GM19395 (cell line): ENCODE measurements at regions not wholly inside any gene's neighbourhood (a gene's known extent, or its start where the extent isn't known, plus 50 kb on each side); places are given as distances from the start of the nearest gene placed in this dataset.

Source experiments
- ATAC-seq: cut with Tn5 transposase; IDR thresholded peaks from one replicate; pipeline ENCODE4 v1.9.1; 2021; ENCODE audit warnings: mild to moderate bottlenecking, moderate library complexity; ENCODE audit not compliant: unreplicated experiment

- ATAC-seq: peak; percentile 50
Observed at GRCh38 chr11:19345848-19346681, 105.3 kb upstream of the E2F8 start.

DNA sequence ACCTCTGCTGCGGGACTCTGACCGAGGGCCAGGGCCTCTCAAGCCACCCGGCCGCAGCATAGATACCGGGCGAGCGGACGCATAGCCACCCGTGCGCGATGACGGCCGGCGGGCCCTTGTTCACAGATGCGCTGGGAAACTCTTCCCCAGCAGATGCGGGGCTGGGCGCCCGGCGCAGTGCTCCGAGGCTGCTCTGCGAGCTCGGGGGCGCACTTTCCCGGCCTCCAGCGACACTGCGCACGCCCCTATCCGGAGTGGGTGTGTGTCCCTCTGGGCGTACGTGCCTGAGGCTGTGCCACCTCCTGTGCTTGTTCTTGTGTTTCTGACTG lies 104.7 kb upstream of the E2F8 start:
- ATAC-seq: peak; percentile 33

DNA sequence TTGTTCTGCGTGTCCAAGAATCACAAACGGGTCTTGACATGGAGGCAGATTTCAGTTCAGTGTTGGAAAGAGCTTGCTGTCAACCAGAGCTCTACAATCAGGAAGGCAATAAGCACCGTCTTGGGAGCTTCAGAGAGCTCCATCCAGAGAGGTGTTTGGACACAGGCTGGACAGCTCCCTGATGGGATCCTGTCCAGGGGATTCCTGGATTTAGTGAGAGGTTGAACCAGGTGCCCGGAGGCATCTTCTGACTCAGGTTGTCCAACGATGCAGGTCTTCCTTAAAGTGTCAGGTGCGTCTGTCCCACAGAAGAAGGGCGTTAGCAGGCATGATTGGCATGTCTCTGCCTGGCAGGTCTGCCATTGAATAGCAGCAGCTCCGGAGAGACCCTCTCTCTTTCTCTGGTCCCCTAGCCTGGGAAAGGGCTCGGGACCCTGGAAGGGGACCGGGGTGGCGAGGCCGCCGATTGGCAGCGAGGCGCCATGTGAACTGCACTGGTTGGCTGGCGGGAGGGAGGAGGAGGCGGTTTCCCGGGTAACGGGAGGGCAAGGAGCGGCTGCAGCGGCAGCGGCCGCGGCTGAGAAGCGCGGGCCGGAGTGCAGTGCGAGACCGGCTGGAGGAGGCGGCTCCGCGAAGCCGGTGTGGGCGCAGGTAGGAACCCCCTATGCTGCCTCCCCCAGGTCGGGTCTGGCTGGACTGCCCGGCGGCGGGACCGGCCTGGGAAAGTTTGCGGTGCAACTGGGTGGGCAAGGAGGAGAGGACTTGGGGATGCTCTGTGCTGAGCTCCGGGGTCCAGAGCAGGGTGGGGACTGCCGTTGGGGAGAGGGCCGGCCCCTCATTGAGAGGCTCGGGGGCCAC lies 104.1 kb upstream of the E2F8 start:
- ATAC-seq: peak; percentile 55

GRCh38 chr11:19342036-19342435 lies 101.3 kb upstream of the E2F8 start:
- ATAC-seq: no peak

GRCh38 chr11:19338375-19338774 lies 97.6 kb upstream of the E2F8 start:
- ATAC-seq: no peak

- ATAC-seq: no peak
Observed at GRCh38 chr11:19337779-19338178, 97.0 kb upstream of the E2F8 start.

GRCh38 chr11:19336331-19336730 lies 95.6 kb upstream of the E2F8 start:
- no peak for ATAC-seq

GRCh38 chr11:19332476-19332875 lies 91.7 kb upstream of the E2F8 start:
- ATAC-seq: peak; percentile 81

DNA sequence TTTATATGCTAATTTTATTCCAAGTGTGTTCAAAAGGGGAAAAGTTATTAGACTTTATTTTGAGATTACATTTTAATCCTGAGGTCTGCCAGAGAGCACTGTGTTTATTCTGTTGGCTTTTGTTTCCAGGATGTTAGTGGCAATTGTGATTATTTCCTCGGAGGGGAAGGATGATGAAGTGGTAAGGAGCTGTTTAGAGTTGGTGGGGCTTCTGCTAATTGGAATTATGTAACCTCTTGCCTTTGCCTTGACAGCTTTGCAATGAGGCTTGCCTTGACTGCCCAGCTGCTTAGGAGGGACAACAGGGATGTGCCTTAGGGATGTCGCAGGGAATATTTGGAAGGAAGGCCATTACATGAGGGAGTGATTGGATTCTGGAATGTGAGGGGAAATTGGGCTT lies 89.7 kb upstream of the E2F8 start:
- no peak for ATAC-seq

DNA sequence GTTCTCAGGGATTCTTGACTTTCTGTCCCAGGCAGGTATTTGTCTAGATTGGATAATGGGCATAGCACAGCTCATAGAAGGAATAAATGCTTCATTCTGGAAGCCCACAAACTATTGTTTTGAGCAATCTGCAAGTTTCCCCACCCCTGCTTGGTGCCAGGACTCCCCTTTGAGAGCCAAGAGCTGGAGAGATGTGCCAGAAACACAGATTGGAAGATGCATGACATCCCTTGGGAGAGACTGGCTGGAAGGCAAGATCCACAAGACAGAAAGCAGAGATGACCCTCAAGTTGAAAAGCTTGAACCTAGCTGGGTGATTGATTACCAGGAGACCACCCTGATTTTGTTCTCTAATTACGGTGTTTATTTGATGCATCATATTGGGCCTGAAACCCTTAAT lies 89.2 kb upstream of the E2F8 start:
- no peak for ATAC-seq

DNA sequence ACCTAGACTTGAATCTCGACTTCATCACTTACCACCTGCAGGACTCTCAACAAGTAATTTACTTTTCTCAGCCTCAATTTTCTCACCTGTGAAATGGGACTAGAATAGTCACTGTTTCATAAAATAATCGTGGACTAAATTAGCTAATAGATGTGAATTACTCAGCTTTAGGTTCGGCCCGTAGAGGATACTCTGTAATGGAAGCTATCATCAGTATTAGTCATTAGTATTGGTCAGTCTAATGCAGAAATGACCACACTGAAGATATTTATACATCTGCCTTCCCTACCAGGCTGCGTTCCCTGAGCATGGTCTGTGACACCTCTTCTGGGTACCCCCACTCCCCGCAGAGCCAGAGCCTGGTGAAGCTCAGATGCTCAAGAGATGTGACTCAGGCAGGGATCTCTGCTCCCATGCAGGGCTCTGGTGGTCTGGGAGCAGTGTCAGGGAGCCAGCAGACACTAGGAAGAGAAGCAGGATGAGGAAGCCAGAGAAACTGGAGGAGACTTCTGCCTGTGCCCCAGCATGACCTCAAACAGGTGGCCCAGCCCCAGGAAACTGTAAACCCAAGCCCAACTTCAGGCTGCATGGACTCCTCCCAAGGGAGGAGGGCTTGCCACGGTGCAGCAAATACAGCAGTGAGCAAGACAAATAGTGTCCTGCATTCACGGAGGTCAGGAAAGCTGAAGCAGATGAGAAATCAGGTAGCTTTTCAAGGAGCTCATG lies 88.0 kb upstream of the E2F8 start:
- no peak for ATAC-seq

DNA sequence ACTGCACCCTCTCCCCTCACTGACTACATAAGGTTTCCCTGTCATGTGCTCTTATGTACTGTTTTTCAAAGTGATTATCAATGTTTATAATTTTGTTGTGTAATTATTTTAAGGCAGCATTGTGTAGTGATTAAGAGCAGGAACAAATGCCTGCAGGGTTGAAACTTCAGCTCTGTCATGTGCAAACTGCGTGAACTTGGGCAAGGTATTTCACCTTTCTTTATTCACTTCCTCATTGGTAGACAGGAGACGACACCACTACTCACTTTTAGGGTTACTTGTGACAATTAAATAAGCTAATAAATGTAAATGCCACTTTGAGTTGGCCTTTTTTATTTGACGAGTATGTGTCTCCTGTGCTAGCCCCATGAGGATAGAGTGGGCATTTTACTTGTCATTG lies 86.5 kb upstream of the E2F8 start:
- no peak for ATAC-seq

DNA sequence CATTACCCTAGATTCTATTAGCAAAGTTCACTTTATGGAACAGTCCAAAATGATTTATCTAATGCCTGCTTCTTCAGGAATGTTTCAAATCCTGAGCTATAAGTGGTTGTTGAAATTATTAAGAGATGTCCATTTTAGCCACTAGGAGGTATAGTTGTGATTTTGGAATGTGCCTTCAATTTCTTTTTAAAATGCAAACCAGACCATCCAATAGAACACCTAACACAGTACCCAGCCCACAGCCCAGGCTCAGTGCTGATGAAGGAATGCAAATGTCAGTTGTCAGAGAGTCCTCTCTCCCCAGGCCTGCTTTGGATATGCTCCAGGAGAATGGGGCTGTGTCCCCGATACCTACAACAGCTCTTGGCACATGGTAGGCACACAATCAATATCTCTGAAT lies 85.8 kb upstream of the E2F8 start:
- ATAC-seq: no peak

DNA sequence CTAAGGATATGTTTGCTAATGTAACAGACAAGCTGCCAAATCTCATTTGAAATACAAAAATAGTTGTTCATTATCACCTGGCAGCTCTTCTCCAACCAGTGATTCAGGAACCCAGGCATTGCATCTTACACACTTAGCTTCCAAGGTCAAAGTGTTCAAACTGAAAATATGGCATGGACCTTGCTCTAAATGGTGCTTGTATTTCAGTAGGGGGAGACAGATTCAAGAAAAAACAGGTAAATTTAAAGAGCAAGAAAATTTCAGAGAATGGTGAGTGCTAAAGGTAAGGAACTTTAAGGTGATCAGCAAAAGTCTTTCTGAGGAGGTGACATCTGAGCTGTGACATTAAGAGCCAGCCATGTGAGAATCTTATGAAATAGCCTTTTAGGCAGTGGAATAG lies 82.8 kb upstream of the E2F8 start:
- ATAC-seq: no peak

DNA sequence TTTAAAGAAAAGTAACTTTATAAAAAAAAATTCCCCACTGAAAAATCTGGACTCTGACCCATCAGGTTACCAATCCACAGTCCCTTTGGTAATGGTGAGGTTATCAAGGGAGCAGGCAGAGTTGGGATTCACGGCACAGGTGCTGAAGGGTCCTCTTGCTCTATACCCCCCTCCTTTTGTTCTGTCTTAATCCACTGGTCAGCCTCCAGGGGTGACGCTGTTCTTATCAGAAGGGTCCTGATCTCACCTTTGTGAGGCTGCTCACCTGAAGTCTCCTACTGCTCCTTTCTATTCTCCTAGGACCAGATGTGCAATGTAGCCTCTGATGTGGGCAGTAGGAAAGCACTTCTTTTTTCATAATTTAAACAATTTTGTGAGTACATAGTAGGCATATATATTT lies 80.6 kb upstream of the E2F8 start:
- ATAC-seq: no peak

GRCh38 chr11:19320827-19321226 lies 80.1 kb upstream of the E2F8 start:
- ATAC-seq: no peak

DNA sequence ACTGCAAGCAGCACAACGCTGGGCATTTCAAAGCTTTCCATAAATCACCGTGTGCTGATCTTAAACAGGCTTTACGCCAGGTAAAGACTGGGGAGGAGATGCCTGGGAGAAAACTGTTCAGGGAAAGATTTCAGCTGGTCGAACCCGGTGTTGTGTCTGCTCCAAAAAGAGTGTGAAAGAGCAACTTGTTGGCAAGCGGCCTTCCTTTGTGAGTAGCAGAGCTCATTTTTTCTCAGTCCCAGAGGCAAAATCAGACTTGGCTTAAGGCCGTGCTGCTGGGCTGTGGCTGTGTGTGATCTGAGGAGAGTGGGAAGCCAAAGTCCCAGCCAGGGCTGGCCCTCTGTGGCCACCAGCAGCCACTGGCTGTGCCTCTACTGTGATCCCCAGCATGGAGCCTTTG lies 75.7 kb upstream of the E2F8 start:
- ATAC-seq: no peak

GRCh38 chr11:19315511-19315910 lies 74.8 kb upstream of the E2F8 start:
- no peak for ATAC-seq

DNA sequence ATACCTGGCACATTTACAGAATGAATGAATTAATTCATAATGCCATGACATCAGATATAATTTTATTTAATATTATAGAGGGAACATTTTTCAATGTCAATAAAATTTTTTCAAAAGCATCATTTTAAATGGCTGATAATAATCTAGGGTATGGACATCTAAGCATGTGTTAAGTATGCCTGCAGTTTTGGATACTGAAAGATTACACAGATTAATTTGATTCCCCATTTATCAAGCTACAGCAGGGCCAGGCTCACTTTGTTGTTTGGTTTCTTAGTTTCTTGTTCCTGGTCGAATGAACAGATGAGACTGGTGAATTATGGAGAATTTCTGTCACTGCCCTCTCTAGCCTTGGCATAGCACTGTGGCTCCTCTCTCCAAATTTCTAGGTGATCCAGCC lies 72.4 kb upstream of the E2F8 start:
- ATAC-seq: no peak

DNA sequence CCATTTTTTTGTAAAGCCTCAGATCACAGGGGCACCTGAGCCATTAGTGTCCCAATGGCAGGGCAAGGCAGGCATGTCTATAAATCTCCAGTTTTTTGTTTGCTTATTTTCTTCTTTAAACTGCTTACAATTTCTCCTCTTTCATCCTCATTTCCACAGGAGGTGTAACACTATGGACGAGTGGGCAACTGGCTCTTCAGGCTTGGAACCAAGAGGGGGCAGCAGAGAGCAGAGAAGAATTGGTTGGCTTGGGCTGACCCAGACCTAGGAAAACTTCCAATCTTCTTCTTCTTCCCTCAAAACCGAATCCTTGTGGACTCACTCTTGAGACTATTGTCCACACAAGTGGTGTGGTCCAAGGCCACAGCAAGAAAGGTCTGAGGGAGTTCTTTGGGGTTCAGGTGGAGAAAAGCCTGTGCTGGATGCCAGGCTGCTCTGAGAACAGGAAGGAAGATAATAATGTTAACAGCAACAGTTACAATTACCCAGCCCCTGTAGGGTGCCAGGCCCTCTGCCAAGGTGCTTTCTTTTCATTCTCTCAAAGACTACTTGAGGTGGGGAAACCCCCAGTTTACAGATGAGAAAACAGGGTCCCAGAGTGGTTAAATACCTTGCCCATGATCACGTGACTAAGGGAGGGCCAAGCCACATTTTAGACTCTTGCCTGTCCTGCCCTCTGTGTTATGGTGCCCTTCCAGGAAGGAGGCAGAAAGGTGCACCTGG lies 70.7 kb upstream of the E2F8 start:
- no peak for ATAC-seq

DNA sequence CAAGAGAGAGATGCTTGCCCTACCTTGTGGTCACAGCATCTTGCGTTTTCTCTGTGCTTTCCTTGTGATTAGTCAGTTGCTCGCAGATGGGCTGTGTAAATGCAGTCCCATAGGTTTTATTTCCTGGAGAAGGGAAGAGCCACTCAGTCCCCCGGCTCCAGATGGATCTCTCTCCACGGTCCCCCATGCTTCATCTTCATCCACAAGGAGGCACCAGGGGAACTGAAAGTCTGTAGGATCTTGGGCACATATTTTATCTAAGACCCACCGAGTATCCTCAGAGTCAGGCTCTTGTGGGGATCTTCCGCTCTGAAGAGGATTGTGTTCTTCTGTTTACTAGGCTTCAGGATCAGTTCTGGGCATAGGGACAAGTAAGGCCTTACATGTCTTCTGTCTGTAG lies 66.8 kb upstream of the E2F8 start:
- ATAC-seq: no peak
